SK-N-DZ (cell line): ENCODE measurements at regions not wholly inside any gene's neighbourhood (a gene's known extent, or its start where the extent isn't known, plus 50 kb on each side); places are given as distances from the start of the nearest gene placed in this dataset.

ENCODE experiments used
- DNase-seq: peaks from one replicate; pipeline ENCODE4 v3.0.0-alpha.2; 2015; ENCODE audit warnings: low spot score

GRCh38 chr17:13931111-13931526 lies 138.2 kb upstream of the COX10 start:
- no peak for DNase-seq

- no peak for DNase-seq
Measured at GRCh38 chr17:13931800-13932460, 137.4 kb upstream of the COX10 start.

- DNase-seq: no peak
Measured at GRCh38 chr17:13933441-13934276, 135.6 kb upstream of the COX10 start.

DNA sequence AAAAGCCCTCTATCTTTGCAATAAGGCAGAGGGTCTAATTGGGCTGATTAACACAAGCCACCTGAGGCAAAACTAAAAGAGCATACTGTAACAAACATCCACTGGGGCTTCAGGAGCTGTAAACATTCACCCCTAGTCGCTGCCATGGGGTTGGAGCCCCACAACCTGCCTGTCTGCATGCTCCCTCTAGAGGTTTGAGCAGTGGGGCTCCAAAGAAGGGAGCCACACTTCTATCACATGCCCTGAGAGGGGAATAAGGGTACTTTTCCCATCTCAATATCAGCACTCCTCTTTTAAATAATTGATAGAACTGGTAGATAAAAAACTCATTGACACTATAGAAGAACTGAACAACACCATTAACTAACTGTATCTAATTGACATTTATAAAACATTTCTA lies 130.1 kb upstream of the COX10 start:
- DNase-seq: no peak

DNA sequence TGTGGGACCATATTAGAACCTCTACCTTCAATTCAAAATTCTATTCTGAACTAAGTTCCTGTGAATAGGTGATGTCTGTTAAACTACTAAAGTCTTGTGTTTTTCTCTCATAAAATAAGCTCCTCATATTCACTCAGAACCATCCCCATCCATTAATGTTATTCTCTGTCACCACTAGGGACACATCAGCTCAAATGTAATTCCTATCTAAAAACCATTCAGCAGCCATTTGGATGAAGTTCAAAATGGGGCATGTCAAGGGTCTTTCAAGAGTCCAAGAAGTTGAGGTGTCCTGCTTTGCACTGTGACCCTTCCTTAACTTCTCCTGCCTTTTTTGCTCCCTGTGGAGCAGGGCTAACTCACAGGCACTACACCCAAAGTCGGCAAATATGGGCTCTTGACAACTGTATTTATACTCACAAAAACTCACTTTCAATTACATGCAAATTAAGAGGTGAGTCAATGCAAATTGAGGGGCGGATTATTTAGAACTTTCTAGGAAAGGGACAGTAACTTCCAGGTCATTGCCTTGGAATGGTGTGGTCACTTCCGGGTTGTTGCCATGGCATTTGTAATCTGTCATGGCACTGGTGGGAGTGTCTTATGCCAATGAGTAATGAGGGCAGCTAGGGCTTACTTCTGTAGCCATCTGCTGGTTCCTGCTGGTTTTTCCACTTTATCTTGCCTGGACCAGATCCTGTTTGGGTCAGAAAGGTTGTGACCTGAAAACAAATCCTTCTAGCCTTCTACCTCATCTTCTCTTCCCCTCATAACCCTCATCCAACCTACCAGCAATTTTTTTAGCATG lies 128.2 kb upstream of the COX10 start:
- DNase-seq: no peak

- DNase-seq: no peak
Measured at GRCh38 chr17:13941781-13942180, 127.5 kb upstream of the COX10 start.

- peak; percentile 20 for DNase-seq
Measured at GRCh38 chr17:13943909-13944308, 125.4 kb upstream of the COX10 start.

DNA sequence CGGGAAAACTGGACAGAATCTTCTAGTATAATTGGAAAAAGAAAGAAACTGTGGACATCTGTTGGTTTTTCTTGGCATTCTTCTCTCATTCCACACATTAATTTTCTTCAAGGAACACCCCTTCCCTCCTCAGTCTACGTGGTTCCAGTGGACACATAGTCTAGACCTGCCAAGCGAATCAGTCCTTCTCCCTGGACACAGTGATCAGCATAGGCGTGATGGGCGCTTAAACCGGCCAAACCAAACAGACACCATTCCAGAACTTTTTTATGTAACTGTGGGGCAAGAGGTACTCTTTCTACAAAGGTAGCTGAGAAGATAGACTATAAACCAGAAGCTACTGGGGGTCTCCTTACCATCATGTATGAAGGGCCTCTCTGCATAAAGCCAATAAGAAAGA lies 121.8 kb upstream of the COX10 start:
- no peak for DNase-seq

DNA sequence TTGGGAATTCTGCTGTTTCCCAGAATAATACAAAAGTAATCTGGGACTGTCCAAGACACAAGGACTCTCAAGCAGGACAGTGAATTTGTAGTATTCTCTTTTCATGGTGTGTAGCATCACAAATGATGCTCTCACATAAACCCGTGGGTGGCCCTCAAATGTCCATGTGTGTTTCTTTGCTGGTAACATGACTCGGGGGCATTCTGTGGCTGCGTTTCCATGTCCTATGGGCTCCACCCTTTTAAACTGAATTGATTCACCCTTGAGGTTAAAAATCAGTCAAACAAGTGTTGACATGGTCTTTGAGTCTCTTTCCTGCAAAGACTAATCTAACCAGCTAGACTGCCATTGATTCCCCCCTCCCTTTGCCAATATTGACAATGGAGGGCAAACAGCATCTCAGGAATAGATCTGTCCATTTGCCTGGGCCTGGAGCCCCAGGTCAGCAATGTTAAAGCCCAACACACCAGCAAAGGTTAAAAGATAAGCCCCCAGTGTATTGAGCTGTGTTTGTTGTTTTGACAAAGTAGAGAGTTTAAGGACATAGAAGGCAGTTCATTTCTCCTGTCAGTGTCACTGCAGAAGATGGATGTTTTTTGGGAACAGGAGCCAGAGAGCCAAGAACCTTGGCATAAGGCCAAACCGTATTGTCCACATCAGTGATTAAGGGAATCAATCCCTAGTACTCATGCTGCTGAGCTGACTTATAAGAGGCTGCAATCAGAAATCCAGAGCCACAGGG lies 117.1 kb upstream of the COX10 start:
- DNase-seq: peak; percentile 16

DNA sequence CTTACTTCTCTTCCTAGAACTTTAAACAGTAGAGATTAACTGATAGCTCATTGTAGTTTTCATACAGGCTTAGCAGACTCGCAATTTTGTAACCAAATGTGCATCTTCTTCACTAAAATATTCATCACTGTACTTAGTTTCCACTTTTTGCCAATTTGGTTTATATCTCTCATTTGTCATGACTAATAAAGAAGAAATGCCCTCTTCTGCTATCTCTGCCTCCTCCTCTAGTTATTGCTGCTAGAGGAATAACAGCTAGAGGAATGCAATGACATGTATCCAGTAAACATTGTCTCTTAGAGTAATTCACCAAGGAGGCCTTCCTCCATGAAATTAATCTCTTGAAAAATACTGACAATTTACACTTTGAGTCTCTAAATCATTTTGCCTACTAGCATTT lies 115.5 kb upstream of the COX10 start:
- DNase-seq: no peak

GRCh38 chr17:13957636-13958035 lies 111.7 kb upstream of the COX10 start:
- no peak for DNase-seq

GRCh38 chr17:13958773-13959172 lies 110.5 kb upstream of the COX10 start:
- DNase-seq: no peak

- DNase-seq: no peak
Measured at GRCh38 chr17:13961265-13961664, 108.0 kb upstream of the COX10 start.

- no peak for DNase-seq
Measured at GRCh38 chr17:13962716-13963240, 106.5 kb upstream of the COX10 start.

GRCh38 chr17:13967416-13967815 lies 101.9 kb upstream of the COX10 start:
- no peak for DNase-seq

DNA sequence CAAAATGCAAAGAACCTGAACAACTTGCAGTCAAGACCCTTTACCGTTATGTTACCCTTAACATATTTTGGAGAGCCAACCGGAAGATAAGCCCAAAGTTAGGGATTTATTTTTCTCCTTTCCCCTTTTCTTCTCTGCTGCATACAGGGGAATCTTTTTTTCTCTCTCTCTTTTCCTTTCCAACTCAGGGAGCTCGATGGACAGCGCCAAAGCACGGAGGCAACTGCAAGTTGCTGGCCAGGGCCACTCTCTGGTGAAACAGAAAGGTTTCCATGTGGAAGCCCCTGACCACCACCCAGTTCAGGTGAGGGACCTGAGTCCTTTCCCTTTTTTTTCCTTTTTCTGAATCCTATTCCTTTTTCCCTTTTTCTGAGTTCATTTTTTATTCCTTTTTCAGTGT lies 98.8 kb upstream of the COX10 start:
- DNase-seq: no peak

DNA sequence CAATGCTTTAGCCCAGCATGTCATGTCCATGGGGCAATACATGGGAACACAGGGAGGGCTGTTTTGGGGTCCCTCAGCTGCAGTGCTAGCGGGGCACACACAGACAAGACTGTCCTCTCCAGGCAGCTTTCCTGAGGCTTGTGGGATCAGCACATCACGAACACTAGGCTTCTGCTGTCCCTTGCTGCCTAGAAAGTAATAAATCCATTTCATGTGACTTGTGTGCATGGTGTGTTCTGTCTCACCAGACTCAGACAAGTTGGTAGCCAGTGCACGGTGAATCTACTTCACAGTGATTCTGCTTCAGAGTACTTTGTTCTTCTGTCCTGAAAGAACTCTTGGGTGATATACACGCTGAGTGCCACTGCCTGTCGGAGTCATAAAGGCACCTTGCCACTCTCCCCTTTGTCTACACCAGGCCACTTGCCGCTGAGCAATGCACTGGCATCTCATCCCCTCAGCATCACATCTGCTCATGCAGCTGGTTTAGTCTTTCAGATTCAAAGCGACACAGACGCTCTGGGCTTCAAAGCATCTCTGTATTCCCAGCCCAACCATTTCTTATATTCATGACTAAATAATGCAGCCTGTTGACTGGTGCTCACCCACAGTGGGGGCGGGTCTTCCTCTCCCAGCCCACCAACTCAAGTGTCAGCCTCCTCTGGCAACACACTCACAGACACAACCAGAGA lies 95.2 kb upstream of the COX10 start:
- no peak for DNase-seq

DNA sequence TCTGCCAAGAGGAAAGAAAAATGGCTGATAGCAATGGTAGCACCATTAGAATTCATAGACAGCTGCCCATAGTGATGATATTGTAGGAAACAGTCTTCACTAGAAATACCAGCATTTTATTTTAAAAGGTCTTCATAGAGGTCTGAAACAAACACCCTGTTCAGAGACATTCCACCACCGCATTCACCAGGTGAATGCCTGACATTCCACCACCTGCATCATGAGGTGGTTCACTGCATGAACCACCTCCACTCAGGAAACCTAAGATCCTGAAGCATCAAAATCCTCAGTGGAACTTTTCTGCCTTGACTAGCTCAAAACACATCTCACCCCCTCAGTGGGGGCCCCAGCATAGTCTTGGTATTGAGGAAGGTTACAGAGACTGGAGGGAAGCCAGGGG lies 91.5 kb upstream of the COX10 start:
- DNase-seq: no peak

DNA sequence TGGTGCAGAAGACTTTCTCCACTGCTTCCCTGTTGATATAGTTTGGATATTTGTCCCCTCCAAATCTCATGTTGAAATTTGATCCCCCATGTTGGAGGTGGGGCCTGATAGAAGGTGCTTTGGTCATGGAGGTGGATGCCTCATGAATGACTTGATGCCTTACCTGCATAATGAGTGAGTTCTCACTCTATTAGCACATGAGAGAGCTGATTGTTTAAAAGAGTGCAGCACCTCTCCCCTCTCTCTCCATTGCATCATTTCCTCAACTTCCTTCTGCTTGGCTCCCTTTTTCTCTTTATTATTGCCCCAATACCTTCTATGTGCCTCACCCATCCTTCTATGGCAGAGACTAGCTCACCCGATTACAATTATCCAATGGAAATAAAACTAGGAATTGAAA lies 90.8 kb upstream of the COX10 start:
- DNase-seq: no peak

DNA sequence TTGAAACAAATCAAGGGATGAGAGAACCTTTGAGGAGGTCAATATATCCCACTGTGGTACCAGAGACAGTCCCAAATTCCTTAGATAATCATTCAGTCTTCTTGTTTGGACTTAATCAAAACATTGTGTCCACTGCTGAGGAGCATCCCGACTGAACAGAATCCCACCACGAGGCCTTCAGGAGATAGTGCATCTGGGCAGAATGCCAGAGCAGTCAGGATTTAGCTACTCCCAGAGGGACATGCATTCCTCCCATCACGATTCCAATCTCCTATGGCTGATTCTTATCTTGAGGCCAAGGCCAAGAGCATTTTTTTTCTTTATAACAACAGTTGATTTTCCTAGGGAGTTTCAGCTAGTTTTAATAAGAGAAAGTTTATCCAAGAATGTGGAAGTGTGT lies 87.4 kb upstream of the COX10 start:
- DNase-seq: peak; percentile 55

DNA sequence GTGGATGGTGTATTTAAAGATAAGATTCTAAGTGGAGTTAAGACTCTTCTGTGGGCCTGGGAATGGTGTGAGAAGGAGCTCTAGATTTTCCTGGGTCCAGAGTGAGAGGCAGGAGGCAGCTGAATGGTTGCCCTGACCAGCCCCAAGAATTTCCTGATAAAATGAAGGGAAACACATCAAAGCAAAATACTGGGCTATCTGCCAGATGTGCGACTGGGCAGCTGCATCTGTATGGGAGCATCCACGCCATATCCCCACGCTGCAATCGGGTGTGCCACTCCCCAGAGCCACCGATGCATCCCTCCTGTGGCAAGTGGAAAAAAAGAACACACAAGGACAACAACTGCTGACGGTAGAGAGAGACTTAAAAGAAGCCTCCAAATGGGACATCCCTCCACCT lies 84.3 kb upstream of the COX10 start:
- DNase-seq: no peak
